SU-DHL-6 (cell line): ENCODE measurements at regions not wholly inside any gene's neighbourhood (a gene's known extent, or its start where the extent isn't known, plus 50 kb on each side); places are given as distances from the start of the nearest gene placed in this dataset.

ENCODE experiments used
- CTCF ChIP-seq: fragments of 200-600 bp; sonication (generic); IDR thresholded peaks from one replicate; pipeline ENCODE4 v1.5.1; 2017; ENCODE audit warnings: antibody characterized with exemption, mild to moderate bottlenecking, low read length, moderate library complexity; ENCODE audit not compliant: insufficient read depth, poor library complexity, severe bottlenecking
- EZH2phosphoT487 ChIP-seq: fragments of 200-600 bp; sonication (generic), shearing (Covaris generic); conservative IDR thresholded peaks from 2 replicates; pipeline ENCODE4 v1.6.1; 2018; ENCODE audit warnings: mild to moderate bottlenecking, antibody characterized with exemption, low read length, moderate library complexity, mixed read lengths

GRCh38 chr13:76769271-76769791 lies 116.9 kb downstream of the KCTD12 start:
- TF ChIP-seq CTCF (no peak), EZH2phosphoT487 (no peak)
